A549 (cell line): ENCODE measurements at regions not wholly inside any gene's neighbourhood (a gene's known extent, or its start where the extent isn't known, plus 50 kb on each side); places are given as distances from the start of the nearest gene placed in this dataset.

Source experiments
- TF ChIP-seq, protein P1 (sequence below): fragments of 200-600 bp; sonication (generic); IDR thresholded peaks from 2 replicates; pipeline ENCODE4 v1.6.1; 2016; ENCODE audit warnings: antibody characterized with exemption, mild to moderate bottlenecking, moderate library complexity
- TF ChIP-seq, protein P2 (sequence below): fragments of >200 bp; sonication (Bioruptor Twin); formaldehyde crosslinking; IDR thresholded peaks from 3 replicates; pipeline ENCODE4 v1.5.1; 2016
- TF ChIP-seq, protein P3 (sequence below): fragments of 150-350 bp; IDR thresholded peaks from 2 replicates; pipeline ENCODE4 v1.6.1; 2014; ENCODE audit warnings: low read depth, mild to moderate bottlenecking, low read length

GRCh38 chr18:38368246-38368645 lies 802.6 kb upstream of the CELF4 start:
- TF ChIP-seq, protein P1, sequence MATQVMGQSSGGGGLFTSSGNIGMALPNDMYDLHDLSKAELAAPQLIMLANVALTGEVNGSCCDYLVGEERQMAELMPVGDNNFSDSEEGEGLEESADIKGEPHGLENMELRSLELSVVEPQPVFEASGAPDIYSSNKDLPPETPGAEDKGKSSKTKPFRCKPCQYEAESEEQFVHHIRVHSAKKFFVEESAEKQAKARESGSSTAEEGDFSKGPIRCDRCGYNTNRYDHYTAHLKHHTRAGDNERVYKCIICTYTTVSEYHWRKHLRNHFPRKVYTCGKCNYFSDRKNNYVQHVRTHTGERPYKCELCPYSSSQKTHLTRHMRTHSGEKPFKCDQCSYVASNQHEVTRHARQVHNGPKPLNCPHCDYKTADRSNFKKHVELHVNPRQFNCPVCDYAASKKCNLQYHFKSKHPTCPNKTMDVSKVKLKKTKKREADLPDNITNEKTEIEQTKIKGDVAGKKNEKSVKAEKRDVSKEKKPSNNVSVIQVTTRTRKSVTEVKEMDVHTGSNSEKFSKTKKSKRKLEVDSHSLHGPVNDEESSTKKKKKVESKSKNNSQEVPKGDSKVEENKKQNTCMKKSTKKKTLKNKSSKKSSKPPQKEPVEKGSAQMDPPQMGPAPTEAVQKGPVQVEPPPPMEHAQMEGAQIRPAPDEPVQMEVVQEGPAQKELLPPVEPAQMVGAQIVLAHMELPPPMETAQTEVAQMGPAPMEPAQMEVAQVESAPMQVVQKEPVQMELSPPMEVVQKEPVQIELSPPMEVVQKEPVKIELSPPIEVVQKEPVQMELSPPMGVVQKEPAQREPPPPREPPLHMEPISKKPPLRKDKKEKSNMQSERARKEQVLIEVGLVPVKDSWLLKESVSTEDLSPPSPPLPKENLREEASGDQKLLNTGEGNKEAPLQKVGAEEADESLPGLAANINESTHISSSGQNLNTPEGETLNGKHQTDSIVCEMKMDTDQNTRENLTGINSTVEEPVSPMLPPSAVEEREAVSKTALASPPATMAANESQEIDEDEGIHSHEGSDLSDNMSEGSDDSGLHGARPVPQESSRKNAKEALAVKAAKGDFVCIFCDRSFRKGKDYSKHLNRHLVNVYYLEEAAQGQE: no peak
- TF ChIP-seq, protein P2, sequence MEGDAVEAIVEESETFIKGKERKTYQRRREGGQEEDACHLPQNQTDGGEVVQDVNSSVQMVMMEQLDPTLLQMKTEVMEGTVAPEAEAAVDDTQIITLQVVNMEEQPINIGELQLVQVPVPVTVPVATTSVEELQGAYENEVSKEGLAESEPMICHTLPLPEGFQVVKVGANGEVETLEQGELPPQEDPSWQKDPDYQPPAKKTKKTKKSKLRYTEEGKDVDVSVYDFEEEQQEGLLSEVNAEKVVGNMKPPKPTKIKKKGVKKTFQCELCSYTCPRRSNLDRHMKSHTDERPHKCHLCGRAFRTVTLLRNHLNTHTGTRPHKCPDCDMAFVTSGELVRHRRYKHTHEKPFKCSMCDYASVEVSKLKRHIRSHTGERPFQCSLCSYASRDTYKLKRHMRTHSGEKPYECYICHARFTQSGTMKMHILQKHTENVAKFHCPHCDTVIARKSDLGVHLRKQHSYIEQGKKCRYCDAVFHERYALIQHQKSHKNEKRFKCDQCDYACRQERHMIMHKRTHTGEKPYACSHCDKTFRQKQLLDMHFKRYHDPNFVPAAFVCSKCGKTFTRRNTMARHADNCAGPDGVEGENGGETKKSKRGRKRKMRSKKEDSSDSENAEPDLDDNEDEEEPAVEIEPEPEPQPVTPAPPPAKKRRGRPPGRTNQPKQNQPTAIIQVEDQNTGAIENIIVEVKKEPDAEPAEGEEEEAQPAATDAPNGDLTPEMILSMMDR: no peak
- TF ChIP-seq, protein P3, sequence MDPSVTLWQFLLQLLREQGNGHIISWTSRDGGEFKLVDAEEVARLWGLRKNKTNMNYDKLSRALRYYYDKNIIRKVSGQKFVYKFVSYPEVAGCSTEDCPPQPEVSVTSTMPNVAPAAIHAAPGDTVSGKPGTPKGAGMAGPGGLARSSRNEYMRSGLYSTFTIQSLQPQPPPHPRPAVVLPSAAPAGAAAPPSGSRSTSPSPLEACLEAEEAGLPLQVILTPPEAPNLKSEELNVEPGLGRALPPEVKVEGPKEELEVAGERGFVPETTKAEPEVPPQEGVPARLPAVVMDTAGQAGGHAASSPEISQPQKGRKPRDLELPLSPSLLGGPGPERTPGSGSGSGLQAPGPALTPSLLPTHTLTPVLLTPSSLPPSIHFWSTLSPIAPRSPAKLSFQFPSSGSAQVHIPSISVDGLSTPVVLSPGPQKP: no peak
